HEK293T (cell line): ENCODE measurements at regions not wholly inside any gene's neighbourhood (a gene's known extent, or its start where the extent isn't known, plus 50 kb on each side); places are given as distances from the start of the nearest gene placed in this dataset.

Source experiments
- CTCF ChIA-PET: fragments of 350-600 bp; formaldehyde crosslinking; extraction: SDS; loops from one replicate; lab custom pipeline; 2021; ENCODE audit warnings: antibody characterized with exemption, inconsistent platforms; lab: Yijun Ruan, JAX
- POLR2A ChIA-PET: fragments of 350-600 bp; formaldehyde crosslinking; extraction: SDS; loops from one replicate; lab custom pipeline; 2020; ENCODE audit warnings: antibody characterized with exemption, inconsistent platforms; lab: Yijun Ruan, JAX
- DNase-seq: peaks from one replicate; pipeline ENCODE4 v3.0.0; 2012; ENCODE audit warnings: mixed read lengths; ENCODE audit errors: extremely low spot score
- ARNT ChIP-seq: fragments of 450-650 bp; IDR thresholded peaks from 2 replicates; pipeline ENCODE4 v1.6.1; 2017; ENCODE audit warnings: mild to moderate bottlenecking
- BHLHE40 ChIP-seq: fragments of 450-650 bp; IDR thresholded peaks from 2 replicates; pipeline ENCODE4 v1.6.1; 2016; ENCODE audit warnings: mild to moderate bottlenecking, moderate library complexity, borderline replicate concordance
- CTBP1 ChIP-seq: fragments of 450-650 bp; IDR thresholded peaks from 2 replicates; pipeline ENCODE4 v1.6.1; 2016; ENCODE audit warnings: borderline replicate concordance
- ELF4 ChIP-seq: fragments of 450-650 bp; IDR thresholded peaks from 2 replicates; pipeline ENCODE4 v1.6.1; 2017; ENCODE audit warnings: antibody characterized with exemption
- FOXA1 ChIP-seq: fragments of 450-650 bp; IDR thresholded peaks from 2 replicates; pipeline ENCODE4 v1.6.1; 2016; ENCODE audit warnings: mild to moderate bottlenecking
- FOXK2 ChIP-seq: fragments of 450-650 bp; IDR thresholded peaks from 2 replicates; pipeline ENCODE4 v1.6.1; 2016; ENCODE audit warnings: mild to moderate bottlenecking
- FOXM1 ChIP-seq: fragments of 450-650 bp; IDR thresholded peaks from 2 replicates; pipeline ENCODE4 v1.6.1; 2017; ENCODE audit warnings: mild to moderate bottlenecking, borderline replicate concordance
- HDGF ChIP-seq: fragments of 450-650 bp; IDR thresholded peaks from 2 replicates; pipeline ENCODE4 v1.6.1; 2017; ENCODE audit warnings: antibody characterized with exemption, borderline replicate concordance
- L3MBTL2 ChIP-seq: fragments of 450-650 bp; conservative IDR thresholded peaks from 2 replicates; pipeline ENCODE4 v1.6.1; 2016; ENCODE audit warnings: mild to moderate bottlenecking
- LEF1 ChIP-seq: fragments of 450-650 bp; IDR thresholded peaks from 2 replicates; pipeline ENCODE4 v1.6.1; 2017; ENCODE audit warnings: mild to moderate bottlenecking, borderline replicate concordance
- NFRKB ChIP-seq: fragments of 450-650 bp; IDR thresholded peaks from 2 replicates; pipeline ENCODE4 v1.6.1; 2016; ENCODE audit warnings: mild to moderate bottlenecking, moderate library complexity
- SP1 ChIP-seq: fragments of 450-650 bp; IDR thresholded peaks from 2 replicates; pipeline ENCODE4 v1.6.1; 2017
- SUZ12 ChIP-seq: fragments of 450-650 bp; IDR thresholded peaks from 2 replicates; pipeline ENCODE4 v1.6.1; 2016; ENCODE audit warnings: mild to moderate bottlenecking
- TARDBP ChIP-seq: fragments of 450-650 bp; IDR thresholded peaks from 2 replicates; pipeline ENCODE4 v1.6.1; 2016
- ZNF384 ChIP-seq: fragments of 450-650 bp; IDR thresholded peaks from 2 replicates; pipeline ENCODE4 v1.6.1; 2016
- TF ChIP-seq, protein P1 (sequence below): fragments of 450-650 bp; IDR thresholded peaks from 2 replicates; pipeline ENCODE4 v1.6.1; 2016

DNA sequence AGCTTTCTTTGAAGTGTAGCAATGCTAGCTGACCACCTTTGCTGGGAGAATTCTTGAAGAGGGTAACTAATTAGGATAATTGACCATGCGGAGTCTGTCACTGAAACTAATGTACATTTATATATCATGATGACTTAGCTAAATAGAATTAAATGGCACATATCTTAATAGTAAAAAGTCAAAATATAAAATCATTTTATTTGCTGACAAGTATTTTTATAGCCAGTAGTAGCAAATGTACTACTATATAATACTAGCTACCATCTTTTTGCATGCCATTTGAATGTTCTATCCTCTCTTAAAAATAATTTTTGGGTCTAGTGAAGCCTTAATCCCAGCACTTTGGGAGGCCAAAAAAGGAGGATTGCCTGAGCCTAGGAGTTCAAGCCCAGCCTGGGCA is 605.8 kb upstream of the COX7C start:
- ChIA-PET POLR2A (no interaction called here), CTCF (no interaction called here)
- TF ChIP-seq ARNT (no peak), FOXM1 (no peak), SUZ12 (no peak), NFRKB (no peak), CTBP1 (no peak), FOXA1 (no peak), L3MBTL2 (no peak), ZNF384 (no peak), SP1 (no peak), LEF1 (no peak), FOXK2 (no peak), TARDBP (no peak), BHLHE40 (no peak)
- TF ChIP-seq, protein P1, sequence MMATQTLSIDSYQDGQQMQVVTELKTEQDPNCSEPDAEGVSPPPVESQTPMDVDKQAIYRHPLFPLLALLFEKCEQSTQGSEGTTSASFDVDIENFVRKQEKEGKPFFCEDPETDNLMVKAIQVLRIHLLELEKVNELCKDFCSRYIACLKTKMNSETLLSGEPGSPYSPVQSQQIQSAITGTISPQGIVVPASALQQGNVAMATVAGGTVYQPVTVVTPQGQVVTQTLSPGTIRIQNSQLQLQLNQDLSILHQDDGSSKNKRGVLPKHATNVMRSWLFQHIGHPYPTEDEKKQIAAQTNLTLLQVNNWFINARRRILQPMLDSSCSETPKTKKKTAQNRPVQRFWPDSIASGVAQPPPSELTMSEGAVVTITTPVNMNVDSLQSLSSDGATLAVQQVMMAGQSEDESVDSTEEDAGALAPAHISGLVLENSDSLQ = no peak
- no peak for DNase-seq

GRCh38 chr5:86029308-86029707 is 588.4 kb upstream of the COX7C start:
- CTCF ChIA-PET = no interaction called here
- POLR2A ChIA-PET = no interaction called here
- TF ChIP-seq, protein P1 = no peak
- TF ChIP-seq SUZ12 (no peak), FOXK2 (no peak), NFRKB (no peak), CTBP1 (no peak)
- DNase-seq = no peak

DNA sequence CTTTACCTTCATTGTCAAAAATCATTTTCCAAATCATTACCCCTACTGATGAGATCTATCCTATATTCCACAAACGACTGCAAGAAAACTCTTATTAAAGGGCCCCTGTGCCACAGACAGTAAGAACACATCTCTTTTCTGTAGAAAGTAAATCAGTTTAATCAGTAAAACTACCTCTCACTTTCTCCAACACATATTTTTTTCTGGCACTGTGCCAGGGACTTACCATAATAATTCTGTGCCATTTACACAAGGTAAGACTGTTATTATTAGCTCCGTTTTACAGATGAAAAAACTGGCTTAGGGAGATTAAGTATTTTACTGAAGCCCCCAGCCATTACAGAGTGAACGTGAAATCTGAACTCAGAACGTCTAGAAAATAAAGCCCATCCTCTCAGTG is 587.0 kb upstream of the COX7C start:
- DNase-seq = no peak
- ChIA-PET POLR2A (no interaction called here), CTCF (no interaction called here)
- no peak for TF ChIP-seq SP1

DNA sequence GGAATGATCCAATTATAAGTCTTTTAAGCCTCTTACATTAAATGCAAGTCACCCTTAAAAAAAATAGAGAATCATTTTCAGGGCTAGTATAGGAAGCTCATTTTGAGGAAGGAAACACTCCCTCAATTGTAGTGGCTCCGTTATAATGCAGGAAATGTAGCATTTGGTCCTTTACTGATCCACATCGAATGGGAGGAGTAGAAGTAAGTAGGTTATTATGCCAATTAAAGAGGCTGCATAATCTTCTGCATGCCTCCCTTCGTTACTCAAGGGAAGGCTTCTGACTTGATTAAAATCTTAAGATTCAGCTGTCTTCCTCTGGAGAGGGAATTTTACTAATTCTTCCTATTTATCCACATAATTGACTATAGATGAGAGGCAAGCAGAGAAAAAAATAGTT is 579.2 kb upstream of the COX7C start:
- ChIA-PET CTCF (no interaction called here), POLR2A (no interaction called here)
- no peak for DNase-seq
- TF ChIP-seq TARDBP (no peak), HDGF (no peak), FOXK2 (no peak), ZNF384 (no peak), L3MBTL2 (no peak), FOXM1 (no peak), BHLHE40 (no peak), LEF1 (no peak), ARNT (no peak), SP1 (no peak), SUZ12 (no peak), ELF4 (no peak), CTBP1 (no peak), FOXA1 (no peak), NFRKB (no peak)
- TF ChIP-seq, protein P1 = no peak

DNA sequence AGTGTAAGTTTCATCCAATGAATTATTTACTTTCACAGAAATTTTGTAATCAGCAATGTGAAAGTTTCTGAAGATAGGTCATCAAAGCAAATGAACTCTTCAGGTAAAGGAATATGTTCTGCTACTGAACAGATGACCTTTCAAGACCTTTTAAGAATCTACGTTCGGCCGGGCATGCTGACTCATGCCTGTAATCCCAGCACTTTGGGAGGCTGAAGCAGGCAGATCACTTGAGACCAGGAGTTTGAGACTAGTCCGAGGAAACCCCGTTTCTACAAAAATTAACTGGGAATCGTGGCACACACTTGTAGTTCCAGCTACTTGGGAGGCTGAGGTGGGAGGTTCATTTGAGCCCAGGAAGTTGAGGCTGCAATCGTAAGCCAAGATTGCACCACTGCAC is 578.4 kb upstream of the COX7C start:
- no peak for DNase-seq
- ChIA-PET CTCF (no interaction called here), POLR2A (no interaction called here)
- TF ChIP-seq HDGF = no peak
- TF ChIP-seq L3MBTL2 = no peak
- TF ChIP-seq FOXA1 = no peak
- TF ChIP-seq FOXK2 = no peak
- TF ChIP-seq NFRKB = no peak
- no peak for TF ChIP-seq ELF4
- no peak for TF ChIP-seq SP1
- no peak for TF ChIP-seq BHLHE40
- TF ChIP-seq FOXM1 = no peak
- TF ChIP-seq TARDBP = no peak
- no peak for TF ChIP-seq SUZ12
- TF ChIP-seq ZNF384 = no peak
- no peak for TF ChIP-seq ARNT
- TF ChIP-seq, protein P1 = no peak
- TF ChIP-seq LEF1 = no peak
- TF ChIP-seq CTBP1 = no peak

DNA sequence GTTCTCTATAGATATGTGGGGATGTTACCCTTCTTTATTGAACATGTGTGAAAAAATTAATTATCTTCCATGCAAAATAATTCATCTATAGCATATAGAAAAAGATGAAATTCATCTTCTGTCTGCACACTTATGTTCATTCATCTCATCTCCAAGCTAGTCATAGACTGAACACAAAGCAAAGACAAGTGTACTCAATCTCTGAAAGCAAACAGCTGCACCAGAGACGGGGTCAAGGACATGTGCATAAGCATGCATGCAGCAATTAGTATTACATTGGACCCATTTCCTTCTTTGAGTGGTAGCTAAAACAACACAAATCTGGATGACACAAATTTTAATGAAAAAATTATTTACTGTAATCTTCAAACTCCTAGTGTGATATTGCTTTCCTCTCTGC is 547.0 kb upstream of the COX7C start:
- ChIA-PET CTCF (no interaction called here), POLR2A (no interaction called here)
- TF ChIP-seq BHLHE40 = no peak
- TF ChIP-seq CTBP1 = no peak
- TF ChIP-seq SUZ12 = no peak
- DNase-seq = no peak

DNA sequence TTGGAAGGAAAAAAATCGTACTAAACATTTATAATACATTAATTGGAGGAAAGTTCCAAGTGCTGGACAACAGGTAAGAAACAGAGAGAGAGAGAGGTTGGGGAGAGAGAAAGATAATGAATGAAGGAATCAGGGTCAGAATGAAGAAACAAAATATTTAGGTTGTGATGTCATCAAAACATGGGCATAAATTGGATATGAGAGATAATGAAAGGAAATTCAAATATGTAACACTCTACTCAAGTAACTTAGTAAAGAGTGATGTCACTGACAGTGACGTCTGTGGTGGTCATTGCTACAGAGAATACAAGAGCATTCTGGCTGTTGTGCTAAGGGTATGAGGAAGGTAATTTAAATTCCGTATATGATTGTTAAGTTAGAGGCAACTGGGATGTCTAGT is 543.4 kb upstream of the COX7C start:
- no peak for TF ChIP-seq TARDBP
- no peak for TF ChIP-seq SUZ12
- TF ChIP-seq, protein P1 = no peak
- no peak for TF ChIP-seq ARNT
- TF ChIP-seq FOXK2 = no peak
- no peak for TF ChIP-seq BHLHE40
- CTCF ChIA-PET = no interaction called here
- no peak for DNase-seq
- POLR2A ChIA-PET = no interaction called here
